ENCODE measurements at regions not wholly inside any gene's neighbourhood (a gene's known extent, or its start where the extent isn't known, plus 50 kb on each side); places are given as distances from the start of the nearest gene placed in this dataset.
"Not testable (repeated sequence)": the region's sequence is repeated elsewhere in the genome, so short reads cannot be mapped to it uniquely, and the experiment has no call there.

DNA sequence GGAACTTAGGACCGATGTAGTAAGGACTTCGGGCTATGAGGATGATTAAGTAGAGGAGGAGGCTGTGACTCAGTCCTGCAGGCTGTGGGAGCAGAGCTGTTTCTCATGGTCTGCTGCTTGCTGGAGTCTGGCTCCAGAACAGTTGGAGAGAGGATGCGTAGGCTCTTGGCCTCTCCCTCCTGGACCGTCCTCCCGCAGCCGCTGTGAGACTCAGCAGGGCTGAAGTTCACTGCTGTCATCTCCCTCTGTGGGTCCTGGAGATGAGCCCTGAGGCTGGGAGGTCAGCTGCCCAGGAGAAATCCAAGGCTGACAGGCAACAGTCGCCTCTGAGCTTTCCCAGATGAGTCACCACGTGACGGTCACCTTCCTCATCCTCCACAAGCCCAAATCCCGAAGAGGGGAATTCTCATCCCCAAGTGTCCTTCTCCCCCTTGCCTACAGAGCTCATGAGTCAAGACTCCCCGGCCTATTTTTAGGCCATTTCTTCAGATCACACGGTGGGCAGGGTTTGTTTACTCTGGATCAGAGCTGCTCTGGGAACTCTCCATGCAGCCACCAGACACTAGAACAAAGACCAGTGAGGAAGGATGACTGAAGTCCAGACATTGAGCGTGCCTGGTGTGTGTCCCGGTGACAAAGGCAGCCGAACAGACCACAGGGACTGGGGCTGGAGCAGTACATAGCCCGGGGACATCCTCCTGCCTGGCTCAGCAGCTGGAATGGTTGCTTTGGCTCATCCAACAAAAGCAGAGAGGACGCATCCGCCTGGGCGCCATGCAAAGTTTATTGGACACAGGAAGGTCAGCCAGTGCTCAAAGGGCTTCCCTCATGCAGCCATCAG is 137.3 kb upstream of the ZNF469 start:
- CTCF ChIA-PET, result not testable (repeated sequence)

DNA sequence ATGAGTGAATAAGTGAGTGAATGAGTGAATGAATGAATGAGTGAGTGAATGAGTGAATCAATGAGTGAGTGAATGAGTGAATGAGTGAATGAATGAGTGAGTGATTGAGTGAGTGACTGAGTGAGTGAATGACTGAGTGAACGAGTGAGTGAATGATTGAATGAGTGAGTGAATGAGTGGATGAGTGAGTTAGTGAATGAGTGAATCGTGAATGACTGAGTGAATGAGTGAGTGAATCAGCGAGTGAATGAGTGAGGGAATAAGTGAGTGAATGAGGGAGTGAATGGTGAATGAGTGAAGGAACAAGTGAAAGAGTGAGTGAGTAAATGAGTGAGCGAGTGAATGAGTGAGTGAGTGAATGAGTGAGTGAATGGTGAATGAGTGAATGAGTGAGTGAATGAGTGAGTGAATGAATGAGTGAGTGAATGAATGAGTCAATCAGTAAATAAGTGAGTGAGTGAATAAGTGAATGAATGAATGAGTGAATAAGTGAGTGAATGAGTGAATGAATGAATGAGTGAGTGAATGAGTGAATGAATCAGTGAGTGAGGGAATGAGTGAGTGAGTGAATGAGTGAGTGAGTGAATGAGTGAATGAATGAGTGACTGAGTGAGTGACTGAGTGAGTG is 135.7 kb upstream of the ZNF469 start:
- H3K36me3 ChIP-seq (replicated peaks in 1 of 2; ENCODE audit: control extremely low read depth in 1 of 2, control insufficient read depth in 1 of 2, extremely low read depth in 1 of 2, insufficient read depth in 2 of 2, low read length in 1 of 2); intact Hi-C loops (cut with micrococcal nuclease); H3K4me2 ChIP-seq (replicated peaks; ENCODE audit: low read depth, low read length, poor library complexity, severe bottlenecking): not testable (repeated sequence)

More for the DNA sequence above, 137.3 kb upstream of the ZNF469 start:
- intact Hi-C loops (cut with micrococcal nuclease); H2AFZ ChIP-seq (ENCODE audit: insufficient read depth, low read depth, low read length, poor library complexity, severe bottlenecking); H3K9me3 ChIP-seq (ENCODE audit: control extremely low read depth in 1 of 3, control insufficient read depth in 2 of 3, insufficient read depth in 1 of 3, low read length in 2 of 3); H3K4me1 ChIP-seq (ENCODE audit: control insufficient read depth in 2 of 2, insufficient read depth in 2 of 2, low read length in 2 of 2); H3K4me3 Mint-ChIP-seq; H4K20me1 ChIP-seq (ENCODE audit: control insufficient read depth, insufficient read depth, low read length, poor library complexity, severe bottlenecking); H3K27ac ChIP-seq (ENCODE audit: low read length in 2 of 2); H3K4me1 Mint-ChIP-seq; H3K36me3 ChIP-seq (replicated peaks in 1 of 2; ENCODE audit: control extremely low read depth in 1 of 2, control insufficient read depth in 1 of 2, extremely low read depth in 1 of 2, insufficient read depth in 2 of 2, low read length in 1 of 2); POLR2A ChIA-PET; H3K27ac Mint-ChIP-seq; H3K4me2 ChIP-seq (replicated peaks; ENCODE audit: low read depth, low read length, poor library complexity, severe bottlenecking); H3K4me3 ChIP-seq (ENCODE audit: control extremely low read depth in 1 of 5, extremely low read depth in 1 of 5, insufficient read depth in 1 of 5, low read depth in 2 of 5, low read length in 4 of 5); H3K9me3 Mint-ChIP-seq (ENCODE audit: insufficient read depth); H3K9ac ChIP-seq (ENCODE audit: low read length); H3K79me2 ChIP-seq (ENCODE audit: control insufficient read depth, insufficient read depth, low read length); H3K27me3 ChIP-seq (replicated peaks in 1 of 4; ENCODE audit: control extremely low read depth in 1 of 4, control insufficient read depth in 3 of 4, insufficient read depth in 4 of 4, low read length in 3 of 4); H3K27me3 Mint-ChIP-seq; DNase-seq; ATAC-seq (ENCODE audit: low read depth): not testable (repeated sequence)
- 87% methylated on average over 12 of the region's 19 CpGs for WGBS (ENCODE audit: insufficient coverage)

DNA sequence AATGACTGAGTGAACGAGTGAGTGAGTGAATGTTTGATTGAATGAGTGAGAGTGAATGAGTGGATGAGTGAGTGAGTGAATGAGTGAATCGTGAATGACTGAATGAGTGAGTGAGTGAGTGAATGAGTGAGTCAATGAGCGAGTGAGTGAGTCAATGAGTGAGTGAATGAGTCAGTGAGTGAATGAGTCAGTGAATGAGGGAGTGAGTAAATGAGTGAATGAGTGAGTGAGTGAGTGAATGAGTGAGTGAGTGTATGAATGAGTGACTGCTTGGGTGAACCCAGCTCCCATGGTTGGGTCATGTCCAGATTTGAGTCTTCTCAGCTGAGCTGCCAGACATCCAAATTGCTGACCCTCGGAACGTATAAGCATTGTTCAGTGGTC is 135.2 kb upstream of the ZNF469 start:
- H3K9me3 ChIP-seq (ENCODE audit: control extremely low read depth in 1 of 3, control insufficient read depth in 2 of 3, insufficient read depth in 1 of 3, low read length in 2 of 3); H3K27ac Mint-ChIP-seq; intact Hi-C loops (cut with micrococcal nuclease); H4K20me1 ChIP-seq (ENCODE audit: control insufficient read depth, insufficient read depth, low read length, poor library complexity, severe bottlenecking); H3K27ac ChIP-seq (ENCODE audit: low read length in 2 of 2); H3K9me3 Mint-ChIP-seq (ENCODE audit: insufficient read depth); DNase-seq; H3K4me1 Mint-ChIP-seq; H3K4me3 ChIP-seq (ENCODE audit: control extremely low read depth in 1 of 5, extremely low read depth in 1 of 5, insufficient read depth in 1 of 5, low read depth in 2 of 5, low read length in 4 of 5); H3K4me2 ChIP-seq (replicated peaks; ENCODE audit: low read depth, low read length, poor library complexity, severe bottlenecking); H3K36me3 ChIP-seq (replicated peaks in 1 of 2; ENCODE audit: control extremely low read depth in 1 of 2, control insufficient read depth in 1 of 2, extremely low read depth in 1 of 2, insufficient read depth in 2 of 2, low read length in 1 of 2); H3K27me3 ChIP-seq (replicated peaks in 1 of 4; ENCODE audit: control extremely low read depth in 1 of 4, control insufficient read depth in 3 of 4, insufficient read depth in 4 of 4, low read length in 3 of 4); H3K4me3 Mint-ChIP-seq; H3K79me2 ChIP-seq (ENCODE audit: control insufficient read depth, insufficient read depth, low read length); H3K27me3 Mint-ChIP-seq; CTCF ChIA-PET; H3K4me1 ChIP-seq (ENCODE audit: control insufficient read depth in 2 of 2, insufficient read depth in 2 of 2, low read length in 2 of 2); H2AFZ ChIP-seq (ENCODE audit: insufficient read depth, low read depth, low read length, poor library complexity, severe bottlenecking); H3K9ac ChIP-seq (ENCODE audit: low read length); POLR2A ChIA-PET: not testable (repeated sequence)
- 79% methylated on average over 3 of the region's 5 CpGs for WGBS (ENCODE audit: insufficient coverage)
- peak; percentile 14 for ATAC-seq (ENCODE audit: low read depth)

More for the DNA sequence above, 135.7 kb upstream of the ZNF469 start:
- DNase-seq; H3K4me3 Mint-ChIP-seq; H3K9ac ChIP-seq (ENCODE audit: low read length); CTCF ChIA-PET; POLR2A ChIA-PET; H3K27me3 Mint-ChIP-seq; H3K27ac Mint-ChIP-seq; H3K27me3 ChIP-seq (replicated peaks in 1 of 4; ENCODE audit: control extremely low read depth in 1 of 4, control insufficient read depth in 3 of 4, insufficient read depth in 4 of 4, low read length in 3 of 4); H3K4me3 ChIP-seq (ENCODE audit: control extremely low read depth in 1 of 5, extremely low read depth in 1 of 5, insufficient read depth in 1 of 5, low read depth in 2 of 5, low read length in 4 of 5); H3K9me3 Mint-ChIP-seq (ENCODE audit: insufficient read depth); H3K4me1 Mint-ChIP-seq; H3K9me3 ChIP-seq (ENCODE audit: control extremely low read depth in 1 of 3, control insufficient read depth in 2 of 3, insufficient read depth in 1 of 3, low read length in 2 of 3); H3K27ac ChIP-seq (ENCODE audit: low read length in 2 of 2); H3K79me2 ChIP-seq (ENCODE audit: control insufficient read depth, insufficient read depth, low read length); H3K4me1 ChIP-seq (ENCODE audit: control insufficient read depth in 2 of 2, insufficient read depth in 2 of 2, low read length in 2 of 2); H2AFZ ChIP-seq (ENCODE audit: insufficient read depth, low read depth, low read length, poor library complexity, severe bottlenecking); H4K20me1 ChIP-seq (ENCODE audit: control insufficient read depth, insufficient read depth, low read length, poor library complexity, severe bottlenecking); ATAC-seq (ENCODE audit: low read depth): not testable (repeated sequence)
- 96% methylated on average over 4 of the region's 4 CpGs for WGBS (ENCODE audit: insufficient coverage)

GRCh38 chr16:88248761-88249160 is 134.0 kb upstream of the ZNF469 start:
- H3K36me3 ChIP-seq (replicated peaks in 1 of 2; ENCODE audit: control extremely low read depth in 1 of 2, control insufficient read depth in 1 of 2, extremely low read depth in 1 of 2, insufficient read depth in 2 of 2, low read length in 1 of 2); H3K4me1 Mint-ChIP-seq; intact Hi-C loops (cut with micrococcal nuclease); H4K20me1 ChIP-seq (ENCODE audit: control insufficient read depth, insufficient read depth, low read length, poor library complexity, severe bottlenecking); ATAC-seq (ENCODE audit: low read depth); H3K9me3 ChIP-seq (ENCODE audit: control extremely low read depth in 1 of 3, control insufficient read depth in 2 of 3, insufficient read depth in 1 of 3, low read length in 2 of 3); H3K4me1 ChIP-seq (ENCODE audit: control insufficient read depth in 2 of 2, insufficient read depth in 2 of 2, low read length in 2 of 2); H3K27ac ChIP-seq (ENCODE audit: low read length in 2 of 2); H3K4me3 Mint-ChIP-seq; H2AFZ ChIP-seq (ENCODE audit: insufficient read depth, low read depth, low read length, poor library complexity, severe bottlenecking); DNase-seq; H3K9me3 Mint-ChIP-seq (ENCODE audit: insufficient read depth); H3K9ac ChIP-seq (ENCODE audit: low read length); H3K27ac Mint-ChIP-seq; H3K79me2 ChIP-seq (ENCODE audit: control insufficient read depth, insufficient read depth, low read length); POLR2A ChIA-PET; H3K27me3 Mint-ChIP-seq; H3K4me3 ChIP-seq (ENCODE audit: control extremely low read depth in 1 of 5, extremely low read depth in 1 of 5, insufficient read depth in 1 of 5, low read depth in 2 of 5, low read length in 4 of 5); H3K4me2 ChIP-seq (replicated peaks; ENCODE audit: low read depth, low read length, poor library complexity, severe bottlenecking); H3K27me3 ChIP-seq (replicated peaks in 1 of 4; ENCODE audit: control extremely low read depth in 1 of 4, control insufficient read depth in 3 of 4, insufficient read depth in 4 of 4, low read length in 3 of 4): not testable (repeated sequence)
- CTCF ChIA-PET, result interaction anchor here (0.6 kb wide), 1 partner anchor 472 kb away, joined by 3 read pairs; no protein-coding TSS in a partner anchor
- WGBS (ENCODE audit: insufficient coverage), result 95% methylated on average over 6 of the region's 9 CpGs
